GM12872 (cell line): ENCODE measurements at regions not wholly inside any gene's neighbourhood (a gene's known extent, or its start where the extent isn't known, plus 50 kb on each side); places are given as distances from the start of the nearest gene placed in this dataset.

Experiments used
- TF ChIP-seq, protein P1 (sequence below): IDR thresholded peaks from 3 replicates; pipeline ENCODE4 v1.5.1; 2011; ENCODE audit warnings: low read depth, mild to moderate bottlenecking, low read length, moderate library complexity; ENCODE audit not compliant: insufficient read depth

GRCh38 chr22:22754961-22755777 lies 110.8 kb downstream of the GGTLC2 start:
- TF ChIP-seq, protein P1, sequence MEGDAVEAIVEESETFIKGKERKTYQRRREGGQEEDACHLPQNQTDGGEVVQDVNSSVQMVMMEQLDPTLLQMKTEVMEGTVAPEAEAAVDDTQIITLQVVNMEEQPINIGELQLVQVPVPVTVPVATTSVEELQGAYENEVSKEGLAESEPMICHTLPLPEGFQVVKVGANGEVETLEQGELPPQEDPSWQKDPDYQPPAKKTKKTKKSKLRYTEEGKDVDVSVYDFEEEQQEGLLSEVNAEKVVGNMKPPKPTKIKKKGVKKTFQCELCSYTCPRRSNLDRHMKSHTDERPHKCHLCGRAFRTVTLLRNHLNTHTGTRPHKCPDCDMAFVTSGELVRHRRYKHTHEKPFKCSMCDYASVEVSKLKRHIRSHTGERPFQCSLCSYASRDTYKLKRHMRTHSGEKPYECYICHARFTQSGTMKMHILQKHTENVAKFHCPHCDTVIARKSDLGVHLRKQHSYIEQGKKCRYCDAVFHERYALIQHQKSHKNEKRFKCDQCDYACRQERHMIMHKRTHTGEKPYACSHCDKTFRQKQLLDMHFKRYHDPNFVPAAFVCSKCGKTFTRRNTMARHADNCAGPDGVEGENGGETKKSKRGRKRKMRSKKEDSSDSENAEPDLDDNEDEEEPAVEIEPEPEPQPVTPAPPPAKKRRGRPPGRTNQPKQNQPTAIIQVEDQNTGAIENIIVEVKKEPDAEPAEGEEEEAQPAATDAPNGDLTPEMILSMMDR = no peak

- TF ChIP-seq, protein P1 = no peak
These were observed 111.3 kb downstream of the GGTLC2 start for GRCh38 chr22:22755778-22756100.

GRCh38 chr22:22756109-22756508 lies 111.7 kb downstream of the GGTLC2 start:
- TF ChIP-seq, protein P1 = no peak

GRCh38 chr22:22759371-22759770 lies 115.0 kb downstream of the GGTLC2 start:
- TF ChIP-seq, protein P1 = no peak

- TF ChIP-seq, protein P1 = no peak
These were observed 115.6 kb downstream of the GGTLC2 start for GRCh38 chr22:22759889-22760546.

DNA sequence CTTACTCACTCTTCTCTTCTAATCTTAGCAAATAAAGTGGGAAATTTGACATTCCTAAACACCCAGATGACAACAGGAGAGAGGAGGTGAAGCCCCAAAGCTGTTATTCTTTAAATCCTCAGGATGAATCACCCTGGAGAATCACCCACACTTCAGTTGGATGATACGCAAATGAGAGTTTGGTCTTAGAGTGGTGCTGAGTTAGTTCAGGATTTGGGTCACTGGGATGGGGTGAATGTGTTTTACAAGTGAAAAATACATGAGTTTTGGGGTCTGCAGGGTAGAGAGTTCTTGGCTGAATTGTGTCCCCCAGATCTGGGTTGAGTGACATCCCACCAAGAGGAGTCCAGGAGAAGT lies 117.2 kb downstream of the GGTLC2 start:
- TF ChIP-seq, protein P1 = no peak

DNA sequence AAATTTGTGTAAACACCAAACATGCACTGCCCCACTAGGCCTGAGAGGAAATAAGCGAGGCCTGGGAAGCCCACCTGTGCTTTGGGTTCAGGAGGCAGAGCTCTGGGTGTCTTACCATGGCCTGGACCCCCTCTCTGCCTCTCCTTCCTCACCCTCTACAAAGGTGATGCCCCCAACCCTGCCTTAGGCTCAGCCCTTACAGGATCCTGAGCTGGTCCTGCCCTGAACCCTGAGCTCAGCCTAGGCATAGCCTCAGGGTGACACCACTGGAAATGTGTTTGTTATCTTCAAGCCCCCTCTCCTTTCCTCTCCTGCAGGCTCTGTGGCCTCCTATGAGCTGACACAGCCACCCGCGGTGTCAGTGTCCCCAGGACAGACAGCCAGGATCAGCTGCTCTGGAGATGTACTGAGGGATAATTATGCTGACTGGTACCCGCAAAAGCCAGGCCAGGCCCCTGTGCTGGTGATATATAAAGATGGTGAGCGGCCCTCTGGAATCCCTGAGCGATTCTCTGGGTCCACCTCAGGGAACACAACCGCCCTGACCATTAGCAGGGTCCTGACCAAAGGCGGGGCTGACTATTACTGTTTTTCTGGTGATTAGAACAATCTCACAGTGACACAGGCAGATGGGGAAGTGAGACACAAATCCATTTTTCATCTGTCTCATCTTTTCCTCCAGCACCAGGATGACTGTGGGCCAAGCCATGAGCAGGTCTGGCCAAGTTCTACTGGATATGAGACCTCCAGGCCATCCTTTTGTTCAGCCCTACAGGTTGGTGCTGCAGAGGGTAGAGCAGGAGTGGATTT lies 117.8 kb downstream of the GGTLC2 start:
- TF ChIP-seq, protein P1 = no peak
